H1 (cell line): ENCODE measurements at regions not wholly inside any gene's neighbourhood (a gene's known extent, or its start where the extent isn't known, plus 50 kb on each side); places are given as distances from the start of the nearest gene placed in this dataset.

Source experiments
- CTCF ChIA-PET: fragments of 300-600 bp; sonication (Branson Sonifier 250); formaldehyde crosslinking; loops from one replicate; lab custom pipeline; 2021; ENCODE audit not compliant: partially characterized antibody; lab: Charles Lee
- POLR2A ChIA-PET: fragments of 300-600 bp; sonication (Branson Sonifier 250); formaldehyde crosslinking; loops from one replicate; lab custom pipeline; 2021; ENCODE audit warnings: inconsistent platforms; ENCODE audit not compliant: partially characterized antibody; lab: Charles Lee
- DNase-seq, 2 experiments: peaks; one replicate each; pipeline versions ENCODE4 v3.0.0 to v3.0.0-alpha.2; 2010 to 2022; ENCODE audit warnings: low spot score in 2 of 2, low read depth in 1 of 2, mixed read lengths in 1 of 2
- FAIRE-seq: peaks from 2 replicates; lab custom pipeline; 2011; peaks lifted over from hg19 to GRCh38; lab: Jason Lieb, UNC
- H2AFZ ChIP-seq: 2 replicates; pipeline ENCODE4 v1.8.1; 2012; ENCODE audit warnings: low read length, inconsistent platforms
- H2AK5ac ChIP-seq: 2 replicates; pipeline ENCODE4 v1.6.1; 2013; ENCODE audit warnings: low read depth, low read length
- H2BK120ac ChIP-seq: replicated peaks from 2 replicates; pipeline ENCODE3; 2013; ENCODE audit warnings: low read depth, low read length, inconsistent platforms
- H2BK12ac ChIP-seq: 2 replicates; pipeline ENCODE4 v1.6.1; 2013; ENCODE audit warnings: low read depth, low read length
- H2BK15ac ChIP-seq: 2 replicates; pipeline ENCODE4 v1.6.1; 2013; ENCODE audit warnings: low read length
- H2BK20ac ChIP-seq: 2 replicates; pipeline ENCODE4 v1.6.1; 2013; ENCODE audit warnings: low read length
- H2BK5ac ChIP-seq: 2 replicates; pipeline ENCODE4 v1.6.1; 2013; ENCODE audit warnings: low read depth, low read length
- H3K14ac ChIP-seq: 2 replicates; pipeline ENCODE4 v1.6.1; 2013; ENCODE audit warnings: inconsistent platforms; ENCODE audit not compliant: insufficient read length
- H3K18ac ChIP-seq: 2 replicates; pipeline ENCODE4 v1.6.1; 2013; ENCODE audit warnings: low read length; ENCODE audit errors: extremely low read depth
- H3K23ac ChIP-seq: 2 replicates; pipeline ENCODE4 v1.6.1; 2013; ENCODE audit warnings: inconsistent platforms; ENCODE audit not compliant: insufficient read length
- H3K23me2 ChIP-seq: 2 replicates; pipeline ENCODE4 v1.6.1; 2013; ENCODE audit warnings: low read depth, low read length
- H3K27ac ChIP-seq: 2 replicates; pipeline ENCODE4 v1.6.1; 2011; ENCODE audit warnings: low read depth, low read length, inconsistent platforms
- H3K27me3 ChIP-seq, 4 experiments: replicated peaks in 1 of 4; 1 replicate in 1 of 4; 2 replicates in 3 of 4; pipeline versions ENCODE4 v1.6.1 to v1.8.1; 2011 to 2013; ENCODE audit warnings: low read length in 3 of 4, mild to moderate bottlenecking in 3 of 4, inconsistent platforms in 2 of 4, mixed read lengths in 2 of 4, moderate library complexity in 1 of 4; ENCODE audit not compliant: control insufficient read depth in 3 of 4, insufficient read depth in 3 of 4; ENCODE audit errors: extremely low read depth in 1 of 4
- H3K36me3 ChIP-seq, 4 experiments: 2 replicates each; pipeline versions ENCODE4 v1.6.1 to v1.8.1; 2011 to 2013; ENCODE audit warnings: mild to moderate bottlenecking in 4 of 4, low read length in 3 of 4, moderate library complexity in 2 of 4, control low read depth in 1 of 4, inconsistent platforms in 1 of 4; ENCODE audit not compliant: insufficient read depth in 4 of 4, control insufficient read depth in 2 of 4
- H3K4ac ChIP-seq: replicated peaks from 2 replicates; pipeline ENCODE3; 2013; ENCODE audit warnings: low read length, low read depth, mixed read lengths, inconsistent platforms; ENCODE audit not compliant: insufficient read length
- H3K4me1 ChIP-seq, 4 experiments: replicated peaks in 1 of 4; 1 replicate in 1 of 4; 2 replicates in 3 of 4; pipeline versions ENCODE4 v1.6.1 to v1.8.1; 2011 to 2013; ENCODE audit warnings: low read length in 3 of 4, inconsistent platforms in 2 of 4, mixed read lengths in 1 of 4; ENCODE audit not compliant: insufficient read depth in 4 of 4, control insufficient read depth in 3 of 4
- H3K4me2 ChIP-seq, 2 experiments: 2 replicates each; pipeline versions ENCODE4 v1.6.1 to v1.8.1; 2011 to 2013; ENCODE audit warnings: low read depth in 2 of 2, low read length in 2 of 2, control low read depth in 1 of 2, inconsistent platforms in 1 of 2, mild to moderate bottlenecking in 1 of 2; ENCODE audit not compliant: insufficient read depth in 1 of 2
- H3K4me3 ChIP-seq, 4 experiments: fragments of 200-600, 300-600 bp in 1 of 4; sonication (generic), shearing (Covaris generic), sonication (Bioruptor Twin) in 1 of 4; 2 replicates each; pipeline versions ENCODE4 v1.5.1 to v1.8.1; 2011 to 2016; ENCODE audit warnings: low read length in 4 of 4, low read depth in 3 of 4, control low read depth in 2 of 4, inconsistent platforms in 2 of 4, mild to moderate bottlenecking in 2 of 4, mixed read lengths in 1 of 4, moderate library complexity in 1 of 4; ENCODE audit not compliant: insufficient read depth in 2 of 4; ENCODE audit errors: extremely low read depth in 1 of 4
- H3K56ac ChIP-seq: replicated peaks from 2 replicates; pipeline ENCODE3; 2013; ENCODE audit warnings: low read depth, mild to moderate bottlenecking, mixed read lengths, low read length, inconsistent platforms; ENCODE audit not compliant: insufficient read length
- H3K79me1 ChIP-seq: 2 replicates; pipeline ENCODE4 v1.6.1; 2013; ENCODE audit warnings: low read depth, low read length, control low read depth
- H3K79me2 ChIP-seq, 2 experiments: 2 replicates each; pipeline versions ENCODE4 v1.6.1 to v1.8.1; 2012 to 2013; ENCODE audit warnings: low read length in 2 of 2, mild to moderate bottlenecking in 2 of 2, inconsistent platforms in 1 of 2; ENCODE audit not compliant: insufficient read depth in 2 of 2, control insufficient read depth in 1 of 2
- H3K9ac ChIP-seq, 4 experiments: replicated peaks in 1 of 4; 1 replicate in 1 of 4; 2 replicates in 3 of 4; pipeline versions ENCODE4 v1.6.1 to v1.8.1; 2011 to 2013; ENCODE audit warnings: low read depth in 3 of 4, low read length in 3 of 4, control low read depth in 2 of 4, mild to moderate bottlenecking in 2 of 4, moderate library complexity in 2 of 4, inconsistent platforms in 1 of 4; ENCODE audit errors: extremely low read depth in 1 of 4
- H3K9me3 ChIP-seq, 2 experiments: 2 replicates each; pipeline versions ENCODE4 v1.6.1 to v1.8.1; 2012 to 2013; ENCODE audit warnings: mild to moderate bottlenecking in 2 of 2, moderate library complexity in 2 of 2, control low read depth in 1 of 2, inconsistent platforms in 1 of 2, low read depth in 1 of 2, low read length in 1 of 2, mixed read lengths in 1 of 2; ENCODE audit not compliant: insufficient read depth in 2 of 2
- H4K20me1 ChIP-seq, 2 experiments: replicated peaks in 1 of 2; 2 replicates each; pipeline versions ENCODE3 to v1.8.1; 2011 to 2013; ENCODE audit warnings: inconsistent platforms in 2 of 2, low read length in 2 of 2, mild to moderate bottlenecking in 1 of 2; ENCODE audit not compliant: insufficient read depth in 2 of 2, control insufficient read depth in 1 of 2
- H4K5ac ChIP-seq: 2 replicates; pipeline ENCODE4 v1.6.1; 2013; ENCODE audit warnings: low read length, low read depth, mixed read lengths, inconsistent platforms; ENCODE audit not compliant: insufficient read length
- H4K8ac ChIP-seq: 2 replicates; pipeline ENCODE4 v1.8.0; 2013; ENCODE audit warnings: mild to moderate bottlenecking, moderate library complexity, low read length, inconsistent platforms; ENCODE audit not compliant: insufficient read depth; ENCODE audit errors: extremely low read depth
- H4K91ac ChIP-seq: replicated peaks from 2 replicates; pipeline ENCODE3; 2013; ENCODE audit warnings: low read length, mixed read lengths, inconsistent platforms; ENCODE audit not compliant: insufficient read length
- CHD2 ChIP-seq: IDR thresholded peaks from 2 replicates; pipeline ENCODE4 v1.6.1; 2012; ENCODE audit warnings: low read length, improper control_type of control experiment
- CTBP2 ChIP-seq: IDR thresholded peaks from 2 replicates; pipeline ENCODE4 v1.7.0; 2011; ENCODE audit warnings: borderline replicate concordance, mild to moderate bottlenecking, moderate library complexity, mixed read lengths, low read length; ENCODE audit not compliant: insufficient read depth, insufficient read length
- EGR1 ChIP-seq: IDR thresholded peaks from 2 replicates; pipeline ENCODE4 v1.6.1; 2011; ENCODE audit warnings: low read depth, low read length, borderline replicate concordance
- FOSL1 ChIP-seq: IDR thresholded peaks from 2 replicates; pipeline ENCODE4 v1.6.1; 2011; ENCODE audit warnings: mild to moderate bottlenecking, low read depth, low read length, moderate library complexity; ENCODE audit not compliant: insufficient read depth
- GABPA ChIP-seq: IDR thresholded peaks from 2 replicates; pipeline ENCODE4 v1.6.1; 2011; ENCODE audit warnings: mild to moderate bottlenecking, low read length, moderate library complexity, borderline replicate concordance; ENCODE audit not compliant: insufficient read depth
- JUN ChIP-seq: IDR thresholded peaks from 2 replicates; pipeline ENCODE4 v1.6.1; 2011; ENCODE audit warnings: low read depth, mild to moderate bottlenecking, improper control_type of control experiment, low read length
- JUND ChIP-seq: IDR thresholded peaks from 2 replicates; pipeline ENCODE4 v1.6.1; 2011; ENCODE audit warnings: mild to moderate bottlenecking, improper control_type of control experiment, low read length
- KDM1A ChIP-seq: fragments of 200-600, 300-600 bp; sonication (generic); IDR thresholded peaks from 2 replicates; pipeline ENCODE4 v1.7.1; 2016; ENCODE audit warnings: mild to moderate bottlenecking, low read length, borderline replicate concordance
- KDM4A ChIP-seq: IDR thresholded peaks from one replicate; pipeline ENCODE4 v1.7.1; 2012; ENCODE audit warnings: low read depth, mild to moderate bottlenecking, moderate library complexity, low read length, inconsistent platforms; ENCODE audit not compliant: severe bottlenecking
- POLR2AphosphoS5 ChIP-seq: IDR thresholded peaks from 2 replicates; pipeline ENCODE4 v1.6.1; 2011; ENCODE audit warnings: low read depth, low read length
- RBBP5 ChIP-seq: IDR thresholded peaks from 2 replicates; pipeline ENCODE4 v1.7.1; 2012; ENCODE audit warnings: low read depth, mild to moderate bottlenecking, inconsistent platforms, low read length, moderate library complexity, borderline replicate concordance
- RFX5 ChIP-seq: IDR thresholded peaks from 2 replicates; pipeline ENCODE4 v1.6.1; 2011; ENCODE audit warnings: low read depth, low read length, improper control_type of control experiment, borderline replicate concordance
- SIX5 ChIP-seq: IDR thresholded peaks from 2 replicates; pipeline ENCODE4 v1.6.1; 2011; ENCODE audit warnings: mild to moderate bottlenecking, low read depth, low read length
- SP2 ChIP-seq: IDR thresholded peaks from 2 replicates; pipeline ENCODE4 v1.6.1; 2012; ENCODE audit warnings: mild to moderate bottlenecking, low read length, inconsistent platforms
- SP4 ChIP-seq: IDR thresholded peaks from 2 replicates; pipeline ENCODE4 v1.6.1; 2012; ENCODE audit warnings: low read length, inconsistent platforms
- WGBS, 2 experiments: shearing (Covaris generic) in 1 of 2; methylation state at CpG; one replicate each; pipeline versions ENCODE4 v1.1.6 to v1.1.7; 2013 to 2015; ENCODE audit warnings: low lambda C conversion rate in 2 of 2, mixed read lengths in 2 of 2, inconsistent platforms in 1 of 2, low coverage in 1 of 2, missing lambda C conversion rate in 1 of 2; ENCODE audit not compliant: insufficient replicate concordance in 2 of 2, insufficient coverage in 1 of 2, insufficient read length in 1 of 2; ENCODE audit errors: extremely low coverage in 1 of 2, missing lambda C conversion rate in 1 of 2; 5-methylcytosine and 5-hydroxymethylcytosine counted together
- TF ChIP-seq, protein P1 (sequence below): IDR thresholded peaks from 2 replicates; pipeline ENCODE4 v1.6.1; 2012; ENCODE audit warnings: inconsistent platforms

DNA sequence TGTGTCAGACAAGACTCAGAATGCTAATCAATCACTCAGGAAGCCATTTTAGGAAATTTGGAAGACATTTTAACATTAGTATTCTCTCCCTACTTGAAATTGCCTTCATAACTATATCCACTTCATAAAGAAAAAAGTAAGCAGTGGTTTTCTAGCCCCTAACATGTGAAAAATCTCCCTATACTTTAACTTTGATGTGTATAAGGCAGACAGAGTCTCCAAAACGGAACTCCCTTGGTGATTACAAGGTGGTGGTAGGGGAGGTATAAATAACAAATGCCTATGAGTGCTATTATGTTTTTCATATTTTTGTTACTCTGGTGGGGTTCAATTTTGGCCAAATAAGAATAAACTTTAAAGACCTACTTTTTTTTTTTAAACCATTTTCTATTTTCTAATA is 300.3 kb downstream of the BTG1 start:
- Histone ChIP-seq H3K27me3 (no peaks in the 10 kb centered on the region), H2BK20ac (no peak overlapping the region), H3K56ac (no peak overlapping the region), H2BK5ac (no peak overlapping the region), H2BK120ac (no peak overlapping the region), H3K14ac (no peak overlapping the region), H3K9me3 (no peaks in the 10 kb centered on the region), H3K9ac (no peak overlapping the region), H2BK15ac (no peak overlapping the region), H2AK5ac (no peak overlapping the region), H3K23me2 (no peaks in the 10 kb centered on the region), H4K8ac (no peak overlapping the region), H3K4me2 (no peak overlapping the region), H4K20me1 (no peaks in the 10 kb centered on the region), H3K79me1 (no peaks in the 10 kb centered on the region), H3K27ac (no peak overlapping the region), H2BK12ac (no peak overlapping the region), H3K4ac (no peak overlapping the region), H3K36me3 (no peaks in the 10 kb centered on the region), H3K4me3 (no peak overlapping the region), H3K23ac (no peak overlapping the region), H4K5ac (no peak overlapping the region), H2AFZ (no peak overlapping the region), H4K91ac (no peak overlapping the region), H3K18ac (no peak overlapping the region), H3K79me2 (no peaks in the 10 kb centered on the region), H3K4me1 (no peaks in the 10 kb centered on the region)
- DNase-seq (no peak), FAIRE-seq (no peak)
- ChIA-PET POLR2A (no interaction called here), CTCF (no interaction called here)
- 88% methylated on average over 1 of the region's 1 CpG; no CpG with 5 or more reads in 1 of the 2 experiments for WGBS, 2 experiments
- TF ChIP-seq SIX5 (no peak), KDM1A (no peak), JUND (no peak), POLR2AphosphoS5 (no peak), RFX5 (no peak), RBBP5 (no peak), KDM4A (no peak), SP4 (no peak), SP2 (no peak), CHD2 (no peak), EGR1 (no peak), CTBP2 (no peak), JUN (no peak), GABPA (no peak), FOSL1 (no peak)
- TF ChIP-seq, protein P1, sequence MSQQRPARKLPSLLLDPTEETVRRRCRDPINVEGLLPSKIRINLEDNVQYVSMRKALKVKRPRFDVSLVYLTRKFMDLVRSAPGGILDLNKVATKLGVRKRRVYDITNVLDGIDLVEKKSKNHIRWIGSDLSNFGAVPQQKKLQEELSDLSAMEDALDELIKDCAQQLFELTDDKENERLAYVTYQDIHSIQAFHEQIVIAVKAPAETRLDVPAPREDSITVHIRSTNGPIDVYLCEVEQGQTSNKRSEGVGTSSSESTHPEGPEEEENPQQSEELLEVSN, result no peak
